ENCODE measurements at regions not wholly inside any gene's neighbourhood (a gene's known extent, or its start where the extent isn't known, plus 50 kb on each side); places are given as distances from the start of the nearest gene placed in this dataset.

DNA sequence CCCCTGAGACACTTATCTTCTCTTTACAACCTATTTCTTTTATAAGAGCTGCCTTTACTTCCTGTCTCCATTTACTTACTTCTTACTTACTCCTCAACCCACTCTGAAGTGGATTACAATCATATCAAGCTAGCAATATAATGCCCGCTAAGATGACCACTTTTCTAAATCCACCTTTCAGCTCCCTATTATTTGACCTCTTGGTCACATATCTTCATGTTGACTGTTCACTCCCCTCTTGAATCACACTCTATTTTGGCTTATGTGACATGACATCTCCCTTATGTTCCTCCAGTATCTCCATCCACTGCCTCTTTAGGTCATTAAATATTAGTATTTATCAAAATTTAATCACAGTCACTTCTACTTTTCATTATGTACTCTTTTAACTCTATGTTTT is 255.3 kb upstream of the TRPC7 start:
- H3K9me3 ChIP-seq, result no peaks in the 10 kb centered on the region
- H3K4me3 ChIP-seq, result no peak overlapping the region
- intact Hi-C loops (cut with DNase I), result no loop called here
- no peak overlapping the region for H3K27ac ChIP-seq (replicated peaks in 1 of 4)
- no peak for DNase-seq (ENCODE audit: extremely low spot score)
- 95% methylated on average over 1 of the region's 1 CpG for WGBS
- H3K27me3 ChIP-seq, result no peaks in the 10 kb centered on the region
- no peaks in the 10 kb centered on the region for H3K4me1 ChIP-seq
- no peaks in the 10 kb centered on the region for H3K36me3 ChIP-seq
- TF ChIP-seq EP300 (IDR thresholded peaks at IDR 0.05), result no peak
- TF ChIP-seq POLR2A (IDR thresholded peaks at IDR 0.05; ENCODE audit: low read depth), result no peak
- TF ChIP-seq POLR2AphosphoS5 (IDR thresholded peaks at IDR 0.05), result no peak
- TF ChIP-seq, protein P1, sequence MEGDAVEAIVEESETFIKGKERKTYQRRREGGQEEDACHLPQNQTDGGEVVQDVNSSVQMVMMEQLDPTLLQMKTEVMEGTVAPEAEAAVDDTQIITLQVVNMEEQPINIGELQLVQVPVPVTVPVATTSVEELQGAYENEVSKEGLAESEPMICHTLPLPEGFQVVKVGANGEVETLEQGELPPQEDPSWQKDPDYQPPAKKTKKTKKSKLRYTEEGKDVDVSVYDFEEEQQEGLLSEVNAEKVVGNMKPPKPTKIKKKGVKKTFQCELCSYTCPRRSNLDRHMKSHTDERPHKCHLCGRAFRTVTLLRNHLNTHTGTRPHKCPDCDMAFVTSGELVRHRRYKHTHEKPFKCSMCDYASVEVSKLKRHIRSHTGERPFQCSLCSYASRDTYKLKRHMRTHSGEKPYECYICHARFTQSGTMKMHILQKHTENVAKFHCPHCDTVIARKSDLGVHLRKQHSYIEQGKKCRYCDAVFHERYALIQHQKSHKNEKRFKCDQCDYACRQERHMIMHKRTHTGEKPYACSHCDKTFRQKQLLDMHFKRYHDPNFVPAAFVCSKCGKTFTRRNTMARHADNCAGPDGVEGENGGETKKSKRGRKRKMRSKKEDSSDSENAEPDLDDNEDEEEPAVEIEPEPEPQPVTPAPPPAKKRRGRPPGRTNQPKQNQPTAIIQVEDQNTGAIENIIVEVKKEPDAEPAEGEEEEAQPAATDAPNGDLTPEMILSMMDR (IDR thresholded peaks at IDR 0.05), result no peak

DNA sequence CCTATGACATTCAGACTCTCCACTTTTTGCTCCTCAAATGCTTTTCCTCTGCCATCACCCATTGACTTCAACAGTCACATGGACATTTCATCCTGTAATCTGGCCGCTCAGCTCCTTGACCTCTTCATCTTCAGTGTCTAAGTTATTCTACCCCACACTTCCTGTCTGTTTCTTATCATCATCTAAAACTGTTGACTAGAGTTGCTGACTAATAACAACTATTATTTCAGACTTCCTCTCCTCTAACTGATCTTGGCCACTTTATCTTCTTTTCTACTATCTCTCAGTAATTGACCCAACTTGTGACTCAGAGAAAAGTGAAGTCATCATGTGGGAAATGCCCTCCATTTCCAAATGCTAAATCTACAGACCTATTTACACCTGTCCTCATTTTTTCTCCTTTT is 254.7 kb upstream of the TRPC7 start:
- Histone ChIP-seq H3K36me3 (no peaks in the 10 kb centered on the region), H3K27me3 (no peaks in the 10 kb centered on the region), H3K9me3 (no peaks in the 10 kb centered on the region), H3K27ac (replicated peaks in 1 of 4) (no peak overlapping the region), H3K4me3 (no peak overlapping the region), H3K4me1 (no peaks in the 10 kb centered on the region)
- WGBS, result 50% methylated on average over 1 of the region's 1 CpG
- no peak for TF ChIP-seq POLR2AphosphoS5 (IDR thresholded peaks at IDR 0.05)
- TF ChIP-seq POLR2A (IDR thresholded peaks at IDR 0.05; ENCODE audit: low read depth), result no peak
- TF ChIP-seq, protein P1 (IDR thresholded peaks at IDR 0.05), result no peak
- no peak for TF ChIP-seq EP300 (IDR thresholded peaks at IDR 0.05)
- intact Hi-C loops (cut with DNase I), result no loop called here
- no peak for DNase-seq (ENCODE audit: extremely low spot score)

DNA sequence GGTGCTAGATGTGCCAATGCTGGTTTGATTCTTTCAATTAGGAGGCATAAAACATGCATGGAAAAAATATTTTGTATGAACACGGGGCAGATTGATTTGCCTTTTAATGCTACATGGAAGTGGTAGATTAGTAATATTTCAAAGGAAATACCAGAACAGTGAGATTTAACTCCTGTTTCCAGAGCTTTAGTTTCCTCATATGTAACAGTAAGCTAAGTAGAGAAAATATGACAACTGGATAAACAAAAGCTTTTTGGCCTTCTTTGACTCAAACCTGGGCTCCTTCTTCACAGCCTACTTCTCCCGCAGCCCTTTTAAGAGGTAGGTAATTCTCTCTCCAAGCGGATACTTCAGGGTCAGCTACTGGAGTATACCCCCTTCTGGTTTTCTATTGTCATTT is 254.2 kb upstream of the TRPC7 start:
- WGBS, result 82% methylated on average over 3 of the region's 3 CpGs
- no peaks in the 10 kb centered on the region for H3K4me1 ChIP-seq
- H3K9me3 ChIP-seq, result no peaks in the 10 kb centered on the region
- intact Hi-C loops (cut with DNase I), result no loop called here
- TF ChIP-seq, protein P1 (IDR thresholded peaks at IDR 0.05), result no peak
- TF ChIP-seq POLR2A (IDR thresholded peaks at IDR 0.05; ENCODE audit: low read depth) (no peak), POLR2AphosphoS5 (IDR thresholded peaks at IDR 0.05) (no peak), EP300 (IDR thresholded peaks at IDR 0.05) (no peak)
- no peak overlapping the region for H3K4me3 ChIP-seq
- no peaks in the 10 kb centered on the region for H3K27me3 ChIP-seq
- no peak overlapping the region for H3K27ac ChIP-seq (replicated peaks in 1 of 4)
- no peaks in the 10 kb centered on the region for H3K36me3 ChIP-seq
- DNase-seq (ENCODE audit: extremely low spot score), result no peak

DNA sequence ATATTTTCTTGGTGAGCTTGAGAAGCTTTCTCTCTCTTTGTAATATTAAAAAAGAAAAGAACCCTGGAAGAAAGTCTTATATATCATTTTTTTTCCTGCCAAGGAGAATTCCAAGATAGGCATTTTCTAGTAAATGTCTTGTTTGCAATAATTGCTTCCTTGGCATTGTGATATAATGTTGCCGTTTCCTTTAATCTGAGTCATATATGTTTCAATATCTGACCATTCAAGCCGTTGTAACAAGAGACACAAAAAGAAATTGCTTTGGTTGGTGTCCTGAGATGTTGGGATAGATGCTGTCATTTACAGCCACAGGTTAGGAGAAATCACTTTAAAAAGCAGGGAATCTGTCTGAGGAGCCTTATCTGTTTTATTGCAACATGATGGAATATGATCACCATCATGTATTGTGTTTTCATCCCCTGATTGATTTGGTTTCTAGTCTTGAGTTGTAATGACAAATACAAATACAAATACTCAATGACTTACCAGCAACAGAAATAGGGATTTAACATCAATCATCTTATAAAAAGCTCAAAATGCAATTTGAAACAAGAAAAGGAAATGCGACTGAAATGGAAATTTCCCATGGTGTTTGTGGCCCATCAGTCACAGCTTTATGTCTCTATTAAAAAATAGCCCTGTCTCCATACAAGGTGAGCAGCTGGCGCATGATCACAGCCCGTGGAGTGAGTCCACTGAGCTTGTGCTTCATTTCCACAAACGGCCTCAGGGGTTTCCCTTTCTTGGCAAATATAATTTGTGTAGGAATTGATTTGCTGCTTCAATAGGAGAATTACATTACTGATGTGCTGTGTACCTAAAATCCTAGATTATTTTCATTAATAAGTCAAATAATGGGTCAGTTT is 250.1 kb upstream of the TRPC7 start:
- Histone ChIP-seq H3K4me1 (no peaks in the 10 kb centered on the region), H3K36me3 (no peaks in the 10 kb centered on the region), H3K9me3 (no peaks in the 10 kb centered on the region), H3K27ac (replicated peaks in 1 of 4) (no peak overlapping the region), H3K4me3 (no peak overlapping the region), H3K27me3 (no peaks in the 10 kb centered on the region)
- TF ChIP-seq EP300 (IDR thresholded peaks at IDR 0.05) (no peak), POLR2AphosphoS5 (IDR thresholded peaks at IDR 0.05) (no peak), POLR2A (IDR thresholded peaks at IDR 0.05; ENCODE audit: low read depth) (no peak)
- TF ChIP-seq, protein P1 (IDR thresholded peaks at IDR 0.05), result no peak
- intact Hi-C loops (cut with DNase I), result no loop called here
- DNase-seq (ENCODE audit: extremely low spot score), result no peak
- WGBS, result 73% methylated on average over 6 of the region's 6 CpGs

DNA sequence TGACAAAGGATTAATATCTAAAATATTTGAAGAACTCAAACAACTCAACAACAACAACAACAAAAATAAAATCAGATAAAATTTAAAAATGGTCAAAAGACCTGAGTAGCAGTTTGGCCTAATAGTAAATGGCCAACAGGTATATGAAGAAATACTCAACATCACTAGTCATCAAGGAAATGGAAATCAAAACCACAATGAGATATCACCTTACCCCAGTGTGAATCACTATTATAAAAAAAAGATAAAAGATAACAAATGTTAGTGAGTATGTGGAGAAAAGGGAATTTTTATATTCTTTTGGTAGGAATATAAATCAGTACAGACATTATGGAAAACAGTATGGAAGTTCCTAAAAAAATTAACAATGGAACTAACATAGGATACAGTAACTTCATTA is 247.9 kb upstream of the TRPC7 start:
- DNase-seq (ENCODE audit: extremely low spot score), result no peak
- Histone ChIP-seq H3K4me1 (no peaks in the 10 kb centered on the region), H3K27me3 (no peaks in the 10 kb centered on the region), H3K27ac (replicated peaks in 1 of 4) (no peak overlapping the region), H3K36me3 (no peaks in the 10 kb centered on the region), H3K4me3 (no peak overlapping the region), H3K9me3 (no peaks in the 10 kb centered on the region)
- TF ChIP-seq POLR2A (IDR thresholded peaks at IDR 0.05; ENCODE audit: low read depth), result no peak
- TF ChIP-seq, protein P1 (IDR thresholded peaks at IDR 0.05), result no peak
- TF ChIP-seq POLR2AphosphoS5 (IDR thresholded peaks at IDR 0.05), result no peak
- intact Hi-C loops (cut with DNase I), result no loop called here
